Neural cell (in vitro differentiated cells): ENCODE measurements at regions not wholly inside any gene's neighbourhood (a gene's known extent, or its start where the extent isn't known, plus 50 kb on each side); places are given as distances from the start of the nearest gene placed in this dataset.
"Not testable (repeated sequence)": the region's sequence is repeated elsewhere in the genome, so short reads cannot be mapped to it uniquely, and the experiment has no call there.

Experiments
- CTCF ChIP-seq: fragments of 450-650 bp; IDR thresholded peaks from 2 replicates; pipeline ENCODE4 v1.5.1; 2014; ENCODE audit warnings: antibody characterized with exemption, mild to moderate bottlenecking, moderate library complexity; ENCODE audit not compliant: poor library complexity, severe bottlenecking
- EZH2 ChIP-seq: fragments of 200-600, 300-800 bp; shearing (Covaris generic), sonication (generic); IDR thresholded peaks from 2 replicates; pipeline ENCODE4 v1.6.1; 2014; ENCODE audit warnings: antibody characterized with exemption, low read length, borderline replicate concordance, mild to moderate bottlenecking; ENCODE audit not compliant: insufficient read depth, poor library complexity, severe bottlenecking
- POLR2AphosphoS5 ChIP-seq: IDR thresholded peaks from 2 replicates; pipeline ENCODE4 v1.6.1; 2012
- REST ChIP-seq: IDR thresholded peaks from 2 replicates; pipeline ENCODE4 v1.6.1; 2012; ENCODE audit warnings: borderline replicate concordance
- SMC3 ChIP-seq: fragments of 450-650 bp; conservative IDR thresholded peaks from 2 replicates; pipeline ENCODE4 v1.6.1; 2014; ENCODE audit warnings: antibody characterized with exemption, mild to moderate bottlenecking, moderate library complexity; ENCODE audit not compliant: poor library complexity

DNA sequence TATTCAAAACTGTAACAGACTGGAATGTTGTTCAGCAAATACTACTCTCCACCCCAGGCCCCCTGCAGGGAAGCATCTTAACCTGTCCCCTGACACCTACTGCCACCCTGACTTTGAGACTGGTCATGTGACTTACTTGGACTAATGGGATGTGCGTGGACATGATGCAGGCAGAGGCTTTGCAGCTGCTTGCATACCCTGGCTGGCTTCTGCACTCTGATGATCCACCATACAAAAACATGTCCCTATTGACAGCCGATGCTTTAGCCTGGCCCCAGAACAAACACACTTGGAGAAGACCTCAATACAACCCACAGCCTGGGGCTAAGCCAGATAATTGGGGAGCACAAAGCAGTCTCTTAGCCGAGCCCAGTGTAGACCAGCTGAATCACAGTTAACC lies 180.5 kb downstream of the ATP6V0E2 start:
- TF ChIP-seq CTCF, EZH2, REST, POLR2AphosphoS5, SMC3: not testable (repeated sequence)
